Activated CD8-positive, alpha-beta memory T cell treated with anti-CD3 and anti-CD28 coated beads, Interleukin-2, amount 50 U/mL, for 48 hours (primary cell): ENCODE measurements at regions not wholly inside any gene's neighbourhood (a gene's known extent, or its start where the extent isn't known, plus 50 kb on each side); places are given as distances from the start of the nearest gene placed in this dataset.

Experiments
- DNase-seq: peaks from one replicate; pipeline ENCODE4 v3.0.0-alpha.2; 2020

GRCh38 chr7:32428546-32428945 is 61.6 kb downstream of the LSM5 start:
- no peak for DNase-seq

DNA sequence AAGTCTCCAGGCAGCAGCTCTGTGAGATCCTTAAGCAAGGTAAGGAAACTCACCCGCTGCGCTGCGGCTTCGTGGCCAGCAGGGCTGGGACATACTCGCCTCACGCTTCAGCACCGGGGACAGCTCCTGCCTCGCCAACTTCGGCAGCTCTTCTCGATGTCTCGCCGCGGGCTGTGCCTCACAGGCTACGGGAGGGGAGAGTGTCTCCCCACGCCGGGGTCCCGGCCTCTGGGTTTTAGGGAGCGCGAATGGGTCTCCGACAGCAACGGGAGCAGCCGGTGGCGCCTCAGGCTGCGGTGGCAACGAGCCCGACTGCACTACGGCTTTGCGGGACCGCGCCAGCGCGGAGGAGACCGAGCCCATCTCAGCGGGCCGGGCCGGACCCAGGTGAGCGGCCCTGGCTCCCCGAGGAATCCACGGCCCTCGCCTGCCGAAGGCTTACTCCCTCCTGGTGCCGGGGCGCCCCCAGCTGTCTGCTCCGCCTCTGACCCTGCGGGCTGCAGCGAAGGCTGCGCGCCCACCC is 62.4 kb downstream of the LSM5 start:
- DNase-seq, result peak; percentile 88

GRCh38 chr7:32416846-32417245 is 73.3 kb downstream of the LSM5 start:
- DNase-seq, result no peak

DNA sequence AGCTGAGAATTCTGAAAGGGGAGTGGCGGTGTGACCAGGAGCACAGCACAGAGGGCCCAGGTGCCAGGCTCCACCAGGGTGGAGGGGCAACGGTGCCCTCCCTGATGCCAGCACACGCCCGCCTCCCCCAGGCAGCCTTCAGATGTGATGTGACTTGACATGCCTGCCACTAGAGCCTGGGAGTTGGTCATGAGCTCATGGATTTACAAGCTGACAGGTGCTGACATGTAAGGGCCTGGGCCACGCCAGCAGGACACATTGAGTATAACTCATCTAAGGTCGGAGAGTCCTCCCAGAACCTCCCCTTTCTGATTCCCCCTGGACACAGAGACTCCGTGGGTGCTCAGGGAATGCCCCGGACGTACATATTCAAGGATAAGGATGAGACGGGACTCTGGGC is 74.2 kb downstream of the LSM5 start:
- no peak for DNase-seq

GRCh38 chr7:32415519-32415918 is 74.7 kb downstream of the LSM5 start:
- DNase-seq, result no peak

- no peak for DNase-seq
These were observed 77.7 kb downstream of the LSM5 start for GRCh38 chr7:32412471-32412870.

DNA sequence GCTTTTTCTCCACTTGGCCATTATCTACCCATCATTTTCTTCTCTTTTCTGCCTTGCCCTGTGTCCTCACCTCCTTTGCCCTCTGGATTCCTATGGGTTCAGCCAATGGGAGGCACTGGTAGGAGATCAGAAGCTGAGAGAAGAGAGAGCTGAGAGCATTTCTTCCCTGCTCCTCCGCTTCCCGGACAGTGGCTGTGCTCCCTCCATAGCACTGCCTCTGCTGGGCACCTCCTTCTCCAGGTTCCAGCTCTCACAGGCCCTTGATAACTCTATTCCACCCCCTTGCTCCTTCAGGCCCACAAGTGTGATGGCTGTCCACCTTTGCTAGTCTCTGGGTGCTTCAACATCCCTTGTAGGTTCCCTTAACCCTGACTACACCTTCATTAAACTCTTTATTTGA is 79.6 kb downstream of the LSM5 start:
- no peak for DNase-seq

DNA sequence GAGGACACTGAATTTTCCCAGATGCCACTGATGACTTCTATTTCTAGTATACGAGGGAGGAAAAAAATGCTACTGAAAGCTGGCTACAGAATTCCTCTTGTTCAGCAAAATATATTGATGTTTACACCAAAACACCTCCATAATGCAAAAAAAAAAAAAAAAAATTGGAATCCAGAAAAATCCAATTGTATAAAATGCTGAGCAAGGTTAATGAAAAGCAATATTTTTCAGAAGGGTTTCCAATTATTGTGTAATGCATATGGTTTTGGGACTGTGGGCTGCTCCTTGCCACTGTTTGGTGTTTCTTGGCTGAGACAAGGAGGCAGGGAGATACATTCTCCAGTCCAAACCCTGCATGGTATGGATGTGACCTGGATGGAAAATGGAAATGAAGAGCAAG is 83.8 kb downstream of the LSM5 start:
- no peak for DNase-seq

- DNase-seq, result no peak
These were observed 86.5 kb downstream of the LSM5 start for GRCh38 chr7:32403463-32404229.

DNA sequence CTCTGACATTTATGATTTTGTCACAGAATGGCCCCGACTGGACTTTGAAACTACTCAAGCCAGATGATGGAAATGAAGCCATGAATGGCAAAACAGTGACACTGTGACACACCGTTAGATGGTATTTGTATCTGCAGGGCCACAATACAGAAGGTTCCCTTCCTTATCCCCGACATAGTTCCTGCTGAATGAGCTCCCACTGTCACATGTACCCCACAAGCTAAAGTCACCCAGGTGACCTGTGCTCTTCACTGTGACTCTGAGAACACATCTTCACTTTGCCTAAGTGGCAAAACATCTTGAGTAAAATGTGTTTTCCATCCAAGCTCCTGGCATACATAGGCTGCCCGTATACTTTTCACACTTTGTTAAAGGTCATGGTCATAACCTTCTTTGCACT is 89.5 kb downstream of the LSM5 start:
- DNase-seq, result no peak

DNA sequence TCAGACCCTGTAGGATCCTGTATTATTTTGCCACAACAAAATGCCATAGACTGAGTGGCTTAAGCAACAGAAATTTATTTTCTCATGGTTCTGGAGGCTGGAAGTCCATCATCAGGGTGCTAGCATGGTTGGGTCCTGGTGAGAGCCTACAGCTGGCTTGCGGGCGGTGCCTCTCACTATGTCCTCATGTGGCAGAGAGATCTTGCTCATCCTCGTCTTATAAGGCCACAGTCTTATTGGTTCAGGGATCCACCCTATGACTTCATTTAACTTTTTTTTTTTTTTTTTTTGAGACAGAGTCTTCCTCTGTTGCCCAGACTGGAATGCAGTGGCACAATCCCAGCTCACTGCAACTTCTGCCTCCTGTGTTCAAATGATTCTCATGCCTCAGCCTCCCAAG is 90.9 kb downstream of the LSM5 start:
- DNase-seq, result no peak

- DNase-seq, result no peak
These were observed 95.0 kb downstream of the LSM5 start for GRCh38 chr7:32395168-32395567.

GRCh38 chr7:32393861-32394260 is 96.3 kb downstream of the LSM5 start:
- no peak for DNase-seq

- DNase-seq, result no peak
These were observed 100.0 kb downstream of the LSM5 start for GRCh38 chr7:32390210-32390609.

- no peak for DNase-seq
These were observed 104.7 kb downstream of the LSM5 start for GRCh38 chr7:32385316-32385956.

GRCh38 chr7:32381024-32381601 is 109.1 kb downstream of the LSM5 start:
- no peak for DNase-seq

GRCh38 chr7:32379510-32380112 is 110.6 kb downstream of the LSM5 start:
- no peak for DNase-seq

DNA sequence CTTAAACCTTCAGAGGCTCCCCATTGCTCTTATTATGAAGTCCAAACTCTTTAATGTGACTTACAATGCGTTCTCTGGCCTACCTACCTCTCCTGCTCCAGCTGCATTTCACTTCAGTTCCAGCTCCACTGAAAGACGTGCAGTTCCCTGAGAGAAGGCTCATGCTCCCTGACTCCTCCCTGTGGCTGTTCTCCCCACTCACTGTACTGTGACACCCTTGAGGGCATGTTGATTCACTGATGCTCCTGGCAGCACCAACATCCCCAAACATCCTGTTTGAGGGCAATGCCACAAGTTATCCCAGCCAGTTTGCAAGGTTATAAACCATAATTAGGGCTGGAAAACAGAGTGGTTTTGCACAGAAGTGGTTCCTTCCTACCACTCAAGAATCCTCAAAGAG is 111.2 kb downstream of the LSM5 start:
- no peak for DNase-seq

DNA sequence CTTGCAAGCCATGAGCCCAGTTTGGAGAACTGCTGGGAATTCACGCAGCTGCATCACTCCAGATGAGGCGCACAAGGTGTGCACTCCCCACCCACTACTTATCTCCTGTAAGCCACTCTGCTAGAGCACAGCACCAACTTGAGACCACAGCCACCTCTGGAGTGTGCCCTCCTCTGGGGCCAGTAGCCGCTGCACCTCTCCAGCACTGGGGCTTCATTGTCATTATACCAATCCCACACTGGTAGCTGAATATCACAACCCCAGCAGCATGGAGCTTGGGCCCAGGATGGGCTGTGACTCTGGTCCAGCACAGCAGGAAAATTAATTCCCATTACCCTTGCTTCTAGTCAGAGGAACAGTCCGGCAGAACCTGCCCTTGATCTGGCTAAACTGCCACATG is 125.6 kb downstream of the LSM5 start:
- DNase-seq, result no peak

- no peak for DNase-seq
These were observed 130.1 kb downstream of the LSM5 start for GRCh38 chr7:32360127-32360526.

DNA sequence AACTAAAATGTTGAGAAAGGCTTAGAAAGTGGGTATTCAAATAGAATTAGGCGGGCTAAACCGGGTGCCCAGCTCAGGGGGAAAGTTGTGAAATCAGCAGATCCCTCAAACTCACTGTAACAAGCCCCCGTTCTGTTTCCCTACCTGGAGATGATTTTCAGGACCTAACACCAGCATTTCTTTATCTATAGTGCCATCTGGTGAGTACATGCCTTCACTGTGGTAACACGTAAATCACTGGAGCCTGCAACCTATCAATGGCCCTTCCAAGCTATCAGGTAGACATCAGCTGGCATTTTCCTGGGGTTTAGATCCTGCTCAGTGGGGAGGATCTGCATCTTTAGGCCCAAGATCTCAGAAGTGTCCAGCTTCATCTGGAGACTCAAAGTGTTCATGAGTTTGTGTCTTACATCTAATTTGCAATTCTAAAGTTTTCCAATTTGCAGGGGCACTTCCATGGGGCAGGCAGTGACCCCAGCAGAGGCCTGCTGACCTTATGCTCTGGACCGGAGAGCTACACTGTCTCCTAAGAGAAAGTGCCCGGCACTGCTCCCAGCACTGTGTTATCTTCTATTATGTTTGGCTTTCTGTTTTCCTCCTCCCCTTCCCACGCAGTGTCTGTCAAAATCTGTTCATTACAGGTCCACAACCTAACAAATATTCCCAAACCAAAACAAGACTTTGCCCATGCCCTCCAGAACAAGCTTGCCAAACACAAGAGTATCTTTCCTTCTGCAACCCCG is 132.5 kb downstream of the LSM5 start:
- no peak for DNase-seq

- DNase-seq, result peak; percentile 63
These were observed 142.8 kb downstream of the LSM5 start for GRCh38 chr7:32347244-32347828.

DNA sequence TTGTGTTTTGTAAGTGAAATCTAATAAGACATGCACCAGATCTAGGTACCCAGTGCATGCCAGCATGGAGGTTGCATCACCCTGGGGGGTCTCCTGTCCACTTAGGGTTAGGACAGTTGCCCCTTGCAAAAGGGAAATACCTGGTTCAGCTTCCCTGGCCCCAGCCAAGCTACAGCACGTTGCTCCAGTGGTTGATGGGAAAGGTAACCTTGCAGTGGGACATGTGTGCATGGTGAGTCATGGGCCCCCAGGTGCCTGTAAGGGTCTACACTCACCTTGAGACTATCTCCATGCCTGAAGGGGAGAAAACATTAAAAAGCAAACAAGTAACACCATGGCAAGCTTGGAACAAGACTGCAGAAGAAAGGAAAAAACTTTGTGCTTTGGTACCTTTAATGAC is 143.9 kb downstream of the LSM5 start:
- no peak for DNase-seq
